ENCODE measurements at regions not wholly inside any gene's neighbourhood (a gene's known extent, or its start where the extent isn't known, plus 50 kb on each side); places are given as distances from the start of the nearest gene placed in this dataset.
"Not testable (repeated sequence)": the region's sequence is repeated elsewhere in the genome, so short reads cannot be mapped to it uniquely, and the experiment has no call there.

- no peak for DNase-seq
These were observed 321.2 kb downstream of the UBE3D start for GRCh38 chr6:82744286-82745015.

DNA sequence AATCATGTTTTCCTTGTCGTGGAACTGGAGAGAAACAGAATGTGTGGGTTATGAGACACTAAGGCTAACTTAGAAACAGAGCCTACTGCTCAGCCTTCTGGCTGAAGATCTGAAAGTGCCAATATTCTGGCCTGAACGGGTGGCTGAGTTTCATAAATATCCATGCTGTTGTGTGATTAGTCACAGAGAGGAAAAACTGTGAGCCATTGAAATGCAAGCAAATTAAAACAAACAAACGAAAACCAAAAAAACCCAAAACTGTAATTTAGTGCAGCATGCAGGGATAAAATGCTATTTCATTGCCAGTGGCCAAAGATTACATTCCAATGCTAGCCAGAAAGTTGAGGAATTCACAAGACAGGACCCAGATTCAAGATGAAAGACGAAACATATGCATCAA is 315.1 kb downstream of the UBE3D start:
- DNase-seq = no peak

- DNase-seq = no peak
These were observed 313.9 kb downstream of the UBE3D start for GRCh38 chr6:82751718-82752117.

DNA sequence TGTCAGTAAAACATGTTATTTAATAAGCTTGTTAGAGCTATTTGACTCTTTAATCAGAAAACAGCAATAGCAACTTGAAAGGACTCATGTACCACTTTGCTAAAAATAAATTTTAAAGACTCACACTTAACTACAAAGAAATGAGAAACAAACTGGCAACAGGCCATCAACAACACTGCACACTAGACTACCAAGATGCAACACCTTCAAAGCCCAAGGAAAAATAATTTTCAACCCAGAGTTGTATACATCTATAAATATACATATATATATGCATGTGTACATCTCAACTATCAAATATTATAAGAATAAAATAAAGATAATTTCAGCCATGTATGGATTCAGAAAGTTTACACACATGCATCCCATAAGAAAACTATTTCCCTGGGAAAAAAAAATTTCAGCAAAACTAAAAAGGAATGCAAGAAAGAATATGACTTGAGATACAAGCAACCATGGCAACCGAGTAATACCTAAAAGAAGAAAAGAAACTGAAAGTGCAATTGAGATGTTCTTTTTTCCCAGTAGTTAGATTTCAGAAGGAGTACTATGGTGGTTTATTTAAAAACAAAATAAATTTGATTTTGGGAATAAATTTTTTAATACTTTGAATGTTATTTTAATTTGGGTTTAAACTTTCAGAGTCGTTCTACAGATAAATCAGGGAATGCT is 303.8 kb downstream of the UBE3D start:
- no peak for DNase-seq

GRCh38 chr6:82766476-82766875 is 299.2 kb downstream of the UBE3D start:
- DNase-seq = no peak

DNA sequence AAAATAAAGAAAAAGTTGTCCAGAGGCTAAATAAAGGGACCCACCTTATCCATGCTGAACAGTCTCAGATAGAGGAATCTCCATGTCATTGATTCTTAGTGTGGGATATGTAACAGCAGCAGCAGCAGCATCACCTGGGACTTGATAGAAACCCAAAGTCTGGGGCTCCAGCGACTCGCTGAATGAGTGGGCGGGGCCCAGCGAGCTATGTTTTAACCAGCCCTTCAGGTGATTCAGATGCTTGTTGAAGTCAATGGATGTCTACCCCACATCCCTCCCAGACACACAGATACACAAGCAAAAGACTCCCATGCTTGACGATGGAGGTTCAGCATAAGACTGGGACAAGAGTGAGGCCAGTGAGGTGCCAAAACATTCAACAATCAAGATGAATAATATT is 298.6 kb downstream of the UBE3D start:
- DNase-seq = no peak

DNA sequence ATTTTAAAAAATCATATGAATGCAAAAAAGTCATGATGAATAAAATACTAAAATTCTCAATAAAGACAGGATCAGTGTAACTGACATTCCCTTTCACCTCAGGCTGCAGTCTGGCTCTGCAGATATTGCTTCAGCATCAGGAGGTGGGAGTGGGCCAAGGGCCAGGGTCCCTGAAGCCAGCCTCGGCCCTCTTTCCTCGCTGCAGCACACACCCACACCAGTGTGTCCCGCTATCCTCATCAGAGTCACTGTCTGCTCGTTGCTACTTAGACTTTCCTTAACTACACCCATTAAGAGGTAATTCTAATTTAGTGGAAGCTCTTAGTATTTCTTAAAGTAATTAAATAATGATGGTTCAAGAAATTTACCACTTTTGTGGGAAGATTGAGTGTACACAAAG is 298.2 kb downstream of the UBE3D start:
- no peak for DNase-seq

DNA sequence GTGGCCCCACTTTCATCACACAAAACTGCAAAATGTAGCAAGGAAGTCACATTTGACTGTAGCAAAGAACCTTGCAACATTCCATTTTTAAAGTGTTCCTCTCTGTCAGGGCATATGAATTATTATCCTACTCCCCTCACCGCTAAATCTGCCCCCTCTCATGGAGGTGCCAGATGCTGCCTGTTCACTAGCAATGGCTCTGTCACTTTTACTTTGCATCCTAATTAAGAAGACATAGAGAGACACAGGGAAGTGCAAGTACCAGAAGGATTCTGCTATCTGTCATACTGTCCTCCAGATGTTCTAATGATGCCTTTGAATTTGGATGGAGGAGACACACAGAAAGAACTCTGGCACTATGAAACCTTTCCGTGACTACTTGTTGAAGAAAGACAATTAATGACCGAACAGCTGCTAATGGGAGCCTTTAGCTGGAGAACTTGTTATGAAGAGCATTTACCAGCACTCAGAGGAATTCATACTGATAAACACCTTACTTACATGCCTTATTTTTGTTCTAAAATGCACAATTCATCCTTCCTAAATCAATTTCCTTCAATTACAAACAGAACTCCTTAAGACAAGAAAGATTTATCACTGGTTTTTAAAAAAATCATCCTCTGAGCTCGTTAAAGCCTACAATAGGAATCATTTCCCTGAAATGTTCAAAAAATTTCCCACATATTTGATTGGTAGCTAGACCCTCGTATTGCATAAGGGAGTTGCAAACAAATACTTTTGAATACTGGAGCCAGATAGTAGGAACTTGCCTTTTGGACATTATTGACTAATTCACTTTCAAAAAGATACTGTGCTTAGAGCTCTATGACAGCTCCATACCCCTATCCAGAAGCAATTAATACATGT is 292.6 kb downstream of the UBE3D start:
- no peak for DNase-seq

- no peak for DNase-seq
These were observed 290.3 kb downstream of the UBE3D start for GRCh38 chr6:82775361-82775760.

- DNase-seq = no peak
These were observed 289.7 kb downstream of the UBE3D start for GRCh38 chr6:82775981-82776380.

DNA sequence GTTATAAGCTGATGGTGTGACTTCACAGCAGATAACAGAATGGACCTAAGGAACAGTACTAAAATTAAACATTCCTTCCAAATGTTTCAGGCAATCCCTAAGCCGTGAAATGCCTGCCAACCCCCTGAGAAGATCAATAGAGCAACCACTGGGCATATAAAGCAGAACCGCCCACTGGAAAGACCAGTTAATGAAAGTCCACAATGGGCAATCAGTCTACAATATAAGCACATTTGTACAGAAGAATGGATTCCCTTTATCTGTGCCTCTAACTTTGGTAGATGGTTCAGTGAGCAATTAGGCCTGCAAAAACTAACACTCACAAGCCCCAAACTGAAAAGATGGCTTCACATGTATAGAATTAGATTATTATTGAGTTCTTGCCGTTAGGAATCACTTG is 286.6 kb downstream of the UBE3D start:
- no peak for DNase-seq

GRCh38 chr6:82780334-82780733 is 285.3 kb downstream of the UBE3D start:
- DNase-seq = no peak

- no peak for DNase-seq
These were observed 283.9 kb downstream of the UBE3D start for GRCh38 chr6:82781620-82782204.

DNA sequence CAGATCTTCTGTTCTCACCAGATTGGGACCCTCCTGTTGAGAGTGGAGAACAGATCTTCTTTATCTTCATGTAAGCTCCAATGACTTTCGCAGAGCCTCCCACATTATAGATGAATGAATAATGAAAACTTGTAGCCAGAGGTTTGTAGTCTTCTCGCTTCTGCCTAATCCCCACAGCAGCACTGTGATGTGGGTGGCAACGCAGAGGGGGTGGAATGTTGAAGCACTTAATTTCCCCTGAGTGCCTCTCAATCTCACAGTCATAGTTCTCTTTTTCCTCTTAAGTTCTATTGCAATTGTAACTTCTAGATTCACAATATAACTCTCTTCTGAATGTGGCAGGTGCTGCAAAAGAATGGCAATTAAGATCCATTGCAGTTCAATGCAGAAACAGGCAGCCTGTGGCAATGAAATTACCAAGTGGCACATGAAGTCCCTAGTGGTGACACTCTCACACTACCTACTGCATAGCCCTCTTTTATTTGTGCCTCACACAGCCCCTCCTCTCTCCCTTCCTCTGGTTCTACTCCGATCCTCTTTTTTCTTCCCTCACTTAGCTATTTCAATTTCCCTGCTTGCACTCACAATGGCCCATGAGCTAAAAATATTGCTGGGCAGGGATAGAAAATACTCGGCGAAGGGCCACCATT is 281.9 kb downstream of the UBE3D start:
- DNase-seq = no peak

DNA sequence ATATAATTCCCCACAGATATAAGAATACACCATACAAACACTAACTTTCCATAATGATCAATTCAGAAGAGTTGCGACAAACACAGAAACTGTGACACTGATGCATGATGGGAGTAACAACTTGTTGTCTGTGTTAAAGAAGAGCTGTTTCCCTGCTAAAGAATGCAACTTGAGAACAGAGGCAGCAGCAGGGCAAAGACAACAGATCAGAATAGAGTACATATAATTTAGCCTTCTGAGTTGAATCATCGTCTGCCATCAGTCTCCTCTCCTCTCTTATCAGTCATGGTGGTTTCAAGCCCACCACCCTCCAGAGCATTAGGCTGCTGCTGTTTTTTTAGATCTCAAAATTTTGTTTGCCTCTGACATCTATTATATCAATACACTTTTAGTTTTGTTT is 280.4 kb downstream of the UBE3D start:
- DNase-seq = no peak

DNA sequence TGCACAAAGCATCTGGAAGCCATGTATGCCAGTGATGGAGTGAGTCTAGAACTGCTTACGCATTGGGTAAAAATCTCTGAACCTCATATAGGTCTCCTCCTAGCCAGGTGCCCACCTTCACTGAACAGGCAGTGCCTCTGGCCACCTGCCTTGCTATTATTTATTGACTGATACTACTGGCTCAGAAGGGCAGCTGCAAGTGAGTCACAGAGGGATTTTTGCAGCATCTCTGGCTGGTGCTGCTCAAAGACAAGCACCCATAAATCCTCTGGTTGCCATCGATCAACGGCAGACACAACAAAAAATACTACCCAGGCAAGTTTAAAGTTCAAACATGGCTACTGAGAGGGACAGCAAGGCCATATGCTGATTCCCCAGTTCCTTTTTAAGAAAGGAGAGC is 279.4 kb downstream of the UBE3D start:
- no peak for DNase-seq

- DNase-seq = no peak
These were observed 269.7 kb downstream of the UBE3D start for GRCh38 chr6:82795940-82796339.

DNA sequence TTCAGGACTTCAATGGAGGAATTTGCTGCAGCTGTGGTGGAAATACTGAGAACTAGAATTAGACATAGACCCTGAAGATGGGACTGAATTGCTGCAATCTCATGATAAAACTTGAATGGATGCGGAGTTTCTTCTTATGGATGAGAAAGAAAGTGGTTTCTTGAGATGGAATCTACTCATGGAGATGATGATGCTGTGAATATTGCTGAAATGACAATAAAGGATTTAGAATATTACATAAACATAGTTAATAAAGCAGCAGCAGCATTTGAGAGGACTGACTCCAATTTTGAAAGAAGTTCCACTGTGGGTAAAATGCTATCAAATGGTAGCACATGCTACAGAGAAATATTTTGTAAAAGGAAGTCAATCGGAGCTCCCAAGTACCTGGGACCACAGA is 264.6 kb downstream of the UBE3D start:
- DNase-seq = no peak

- DNase-seq = not testable (repeated sequence)
These were observed 249.4 kb downstream of the UBE3D start for GRCh38 chr6:82816243-82816642.

GRCh38 chr6:82818727-82819126 is 246.9 kb downstream of the UBE3D start:
- DNase-seq = no peak

GRCh38 chr6:82823361-82823760 is 242.3 kb downstream of the UBE3D start:
- no peak for DNase-seq

DNA sequence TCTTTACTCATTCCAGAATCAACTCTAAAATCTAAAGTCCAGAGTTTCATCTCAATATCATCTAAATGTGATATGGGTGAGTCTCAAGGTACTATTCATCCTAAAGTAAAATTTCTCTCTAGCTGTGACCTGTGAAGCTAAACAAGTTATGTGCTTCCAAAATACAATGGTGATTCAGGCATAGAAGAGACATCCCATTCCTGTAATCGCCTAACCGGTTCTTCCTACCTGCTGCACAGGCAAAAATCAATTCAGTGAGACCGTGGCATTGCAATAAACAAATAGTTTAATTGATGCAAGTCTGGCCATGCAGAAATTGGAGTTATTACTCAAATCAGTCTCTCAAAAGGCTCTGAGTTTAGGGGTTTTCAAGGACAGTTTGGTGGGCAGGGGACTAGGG is 232.8 kb downstream of the UBE3D start:
- no peak for DNase-seq

DNA sequence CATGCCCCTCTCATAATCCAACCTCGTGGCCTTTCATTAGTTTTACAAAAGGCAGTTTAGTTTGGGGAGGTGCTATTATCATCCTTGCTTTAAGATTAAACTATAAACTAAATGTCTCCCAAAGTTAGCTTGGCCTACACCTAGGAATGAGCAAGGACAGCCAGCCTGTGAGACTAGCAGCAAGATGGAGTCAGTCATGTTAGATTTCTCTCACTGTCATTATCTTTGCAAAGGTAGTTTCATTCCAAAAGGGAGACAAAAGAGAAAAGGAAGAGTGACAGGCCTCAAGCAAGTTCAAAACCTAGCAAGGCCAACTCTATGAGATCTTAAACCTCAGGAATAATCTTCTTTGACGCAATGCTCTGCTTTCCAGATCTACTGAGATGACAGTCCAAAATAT is 232.2 kb downstream of the UBE3D start:
- DNase-seq = no peak

All from left hindlimb (tissue), 1 donor.